ENCODE measurements at regions not wholly inside any gene's neighbourhood (a gene's known extent, or its start where the extent isn't known, plus 50 kb on each side); places are given as distances from the start of the nearest gene placed in this dataset.

- ChIA-PET POLR2A (no interaction called here), CTCF (interaction anchor here (2.1 kb wide), 1 partner anchor 9 kb away, joined by 4 read pairs; no protein-coding TSS in a partner anchor)
Observed at GRCh38 chr12:91572869-91573268, 390.3 kb upstream of the DCN start.

GRCh38 chr12:91567100-91567485 lies 384.5 kb upstream of the DCN start:
- POLR2A ChIA-PET = no interaction called here
- H3K9me3 ChIP-seq (ENCODE audit: low read length) = no peaks in the 10 kb centered on the region
- H3K36me3 Mint-ChIP-seq = peaks cover 0 to 12% (median 5%) of the 10 kb centered on the region in 3 donors
- peaks cover 9% of the 10 kb centered on the region for H3K4me1 ChIP-seq (ENCODE audit: insufficient read depth, low read length)
- H3K27ac ChIP-seq (ENCODE audit: low read depth, low read length) = no peak overlapping the region
- H3K27ac Mint-ChIP-seq = no peak overlapping the region
- CTCF ChIA-PET = interaction anchor here (2.4 kb wide), 1 partner anchor 11 kb away, joined by 9 read pairs; no protein-coding TSS in a partner anchor
- no peaks in the 10 kb centered on the region for H3K9me3 Mint-ChIP-seq
- DNase-seq = no peak
- peaks cover under 1 to 1% of the 10 kb centered on the region in 2 donors for H3K27me3 Mint-ChIP-seq
- H3K36me3 ChIP-seq (ENCODE audit: insufficient read depth, low read length) = no peaks in the 10 kb centered on the region
- H3K4me3 ChIP-seq (ENCODE audit: low read length) = no peak overlapping the region
- no peaks in the 10 kb centered on the region for H3K27me3 ChIP-seq (ENCODE audit: insufficient read depth, low read length, poor library complexity, severe bottlenecking)
- H3K4me1 Mint-ChIP-seq = peaks cover 10 to 20% (median 15%) of the 10 kb centered on the region in 3 donors
- H3K4me3 Mint-ChIP-seq = no peak overlapping the region

More at GRCh38 chr12:91572869-91573268, 390.3 kb upstream of the DCN start:
- no peak overlapping the region for H3K4me3 ChIP-seq (ENCODE audit: low read length)
- no peak for DNase-seq
- Mint-ChIP-seq H3K27ac (no peak overlapping the region), H3K9me3 (no peaks in the 10 kb centered on the region), H3K27me3 (peaks cover 0 to 7% of the 10 kb centered on the region in 2 donors), H3K36me3 (no peaks in the 10 kb centered on the region), H3K4me3 (no peak overlapping the region), H3K4me1 (peaks cover 3 to 5% (median 5%) of the 10 kb centered on the region in 3 donors)
- no peaks in the 10 kb centered on the region for H3K9me3 ChIP-seq (ENCODE audit: low read length)
- no peak overlapping the region for H3K27ac ChIP-seq (ENCODE audit: low read depth, low read length)
- H3K27me3 ChIP-seq (ENCODE audit: insufficient read depth, low read length, poor library complexity, severe bottlenecking) = no peaks in the 10 kb centered on the region
- H3K36me3 ChIP-seq (ENCODE audit: insufficient read depth, low read length) = no peaks in the 10 kb centered on the region
- peaks cover 5% of the 10 kb centered on the region for H3K4me1 ChIP-seq (ENCODE audit: insufficient read depth, low read length)

- Mint-ChIP-seq H3K27ac (peak overlapping the region in 1 of 8 donors; percentile 35), H3K36me3 (peaks cover 0 to 12% (median 5%) of the 10 kb centered on the region in 3 donors), H3K9me3 (no peaks in the 10 kb centered on the region), H3K4me3 (no peak overlapping the region), H3K4me1 (peaks cover 12 to 23% (median 19%) of the 10 kb centered on the region in 3 donors), H3K27me3 (peaks cover 0 to 1% of the 10 kb centered on the region in 2 donors)
- H3K4me1 ChIP-seq (ENCODE audit: insufficient read depth, low read length) = peaks cover 9% of the 10 kb centered on the region
- no peaks in the 10 kb centered on the region for H3K27me3 ChIP-seq (ENCODE audit: insufficient read depth, low read length, poor library complexity, severe bottlenecking)
- ChIA-PET POLR2A (no interaction called here), CTCF (interaction anchor here (2.4 kb wide), 1 partner anchor 12 kb away, joined by 9 read pairs; no protein-coding TSS in a partner anchor)
- no peak overlapping the region for H3K27ac ChIP-seq (ENCODE audit: low read depth, low read length)
- DNase-seq = no peak
- no peaks in the 10 kb centered on the region for H3K9me3 ChIP-seq (ENCODE audit: low read length)
- H3K36me3 ChIP-seq (ENCODE audit: insufficient read depth, low read length) = no peaks in the 10 kb centered on the region
- H3K4me3 ChIP-seq (ENCODE audit: low read length) = no peak overlapping the region
Observed at GRCh38 chr12:91566328-91567099, 383.9 kb upstream of the DCN start.

DNA sequence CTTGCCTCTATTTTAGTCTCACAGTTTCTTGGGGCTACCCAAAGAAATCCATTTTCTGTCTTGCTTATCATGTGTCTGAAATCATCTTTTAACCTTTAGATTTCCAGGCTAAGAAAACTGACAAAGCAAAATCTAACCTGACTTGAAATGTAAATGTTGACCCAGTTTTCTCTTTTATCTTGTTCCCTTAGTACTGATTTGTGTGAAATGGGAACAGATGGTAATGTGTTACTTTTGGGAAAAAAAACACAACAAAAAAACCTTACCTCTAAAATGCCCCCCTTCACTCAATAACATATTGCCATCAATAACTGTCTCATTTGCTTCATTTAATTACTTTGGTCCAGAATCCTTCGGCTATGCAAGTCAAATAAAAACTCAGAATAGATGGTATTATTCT lies 383.2 kb upstream of the DCN start:
- H3K4me3 ChIP-seq (ENCODE audit: low read length) = no peak overlapping the region
- H3K27ac Mint-ChIP-seq = no peak overlapping the region
- H3K36me3 ChIP-seq (ENCODE audit: insufficient read depth, low read length) = no peaks in the 10 kb centered on the region
- ChIA-PET CTCF (no interaction called here), POLR2A (no interaction called here)
- no peak overlapping the region for H3K27ac ChIP-seq (ENCODE audit: low read depth, low read length)
- peaks cover 12 to 23% (median 23%) of the 10 kb centered on the region in 3 donors for H3K4me1 Mint-ChIP-seq
- H3K36me3 Mint-ChIP-seq = peaks cover 0 to 12% (median 5%) of the 10 kb centered on the region in 3 donors
- no peaks in the 10 kb centered on the region for H3K9me3 ChIP-seq (ENCODE audit: low read length)
- no peak overlapping the region for H3K4me3 Mint-ChIP-seq
- no peak for DNase-seq
- H3K27me3 ChIP-seq (ENCODE audit: insufficient read depth, low read length, poor library complexity, severe bottlenecking) = no peaks in the 10 kb centered on the region
- peaks cover 9% of the 10 kb centered on the region for H3K4me1 ChIP-seq (ENCODE audit: insufficient read depth, low read length)
- H3K9me3 Mint-ChIP-seq = no peaks in the 10 kb centered on the region
- H3K27me3 Mint-ChIP-seq = peaks cover 0 to 1% of the 10 kb centered on the region in 2 donors

- Histone ChIP-seq H3K27ac (ENCODE audit: low read depth, low read length) (no peak overlapping the region), H3K27me3 (ENCODE audit: insufficient read depth, low read length, poor library complexity, severe bottlenecking) (no peaks in the 10 kb centered on the region), H3K4me3 (ENCODE audit: low read length) (no peak overlapping the region), H3K9me3 (ENCODE audit: low read length) (no peaks in the 10 kb centered on the region), H3K4me1 (ENCODE audit: insufficient read depth, low read length) (peaks cover 9% of the 10 kb centered on the region), H3K36me3 (ENCODE audit: insufficient read depth, low read length) (no peaks in the 10 kb centered on the region)
- CTCF ChIA-PET = no interaction called here
- peaks cover 0 to 2% (median 0%) of the 10 kb centered on the region in 5 donors for H3K9me3 Mint-ChIP-seq
- peaks cover 12 to 23% (median 23%) of the 10 kb centered on the region in 3 donors for H3K4me1 Mint-ChIP-seq
- no peak for DNase-seq
- H3K27me3 Mint-ChIP-seq = peaks cover 0 to 2% of the 10 kb centered on the region in 2 donors
- peaks cover 0 to 14% (median 5%) of the 10 kb centered on the region in 3 donors for H3K36me3 Mint-ChIP-seq
- peak overlapping the region in 2 of 8 donors; percentile 52 to 69 for H3K27ac Mint-ChIP-seq
- no peak overlapping the region for H3K4me3 Mint-ChIP-seq
- POLR2A ChIA-PET = no interaction called here
Observed at GRCh38 chr12:91565246-91565645, 382.6 kb upstream of the DCN start.

- Mint-ChIP-seq H3K9me3 (peaks cover 6 to 17% (median 11%) of the 10 kb centered on the region in 5 donors), H3K4me3 (peak overlapping the region in 4 of 7 donors; percentile 24 to 72 (median 52)), H3K4me1 (peaks cover 12 to 23% (median 23%) of the 10 kb centered on the region in 3 donors), H3K27me3 (peaks cover 0 to 7% of the 10 kb centered on the region in 2 donors), H3K27ac (peak overlapping the region in 5 of 8 donors; percentile 17 to 69 (median 47)), H3K36me3 (peaks cover 3 to 31% (median 7%) of the 10 kb centered on the region in 3 donors)
- no peak for DNase-seq
- H3K9me3 ChIP-seq (ENCODE audit: low read length) = no peaks in the 10 kb centered on the region
- no peak overlapping the region for H3K27ac ChIP-seq (ENCODE audit: low read depth, low read length)
- H3K36me3 ChIP-seq (ENCODE audit: insufficient read depth, low read length) = no peaks in the 10 kb centered on the region
- CTCF ChIA-PET = interaction anchor here (1.0 to 1.3 kb wide), 3 partner anchors 15 to 672 kb away, joined by 3 to 5 read pairs (median 3); no protein-coding TSS in a partner anchor
- H3K27me3 ChIP-seq (ENCODE audit: insufficient read depth, low read length, poor library complexity, severe bottlenecking) = no peaks in the 10 kb centered on the region
- H3K4me1 ChIP-seq (ENCODE audit: insufficient read depth, low read length) = peaks cover 9% of the 10 kb centered on the region
- POLR2A ChIA-PET = interaction anchor here (0.6 to 2.0 kb wide), 2 partner anchors 582 to 993 kb away, joined by 3 to 6 read pairs; partner anchors contain the start of gene BTG1
- peak overlapping the region; percentile 16 for H3K4me3 ChIP-seq (ENCODE audit: low read length)
Observed at GRCh38 chr12:91563011-91563765, 380.6 kb upstream of the DCN start.

DNA sequence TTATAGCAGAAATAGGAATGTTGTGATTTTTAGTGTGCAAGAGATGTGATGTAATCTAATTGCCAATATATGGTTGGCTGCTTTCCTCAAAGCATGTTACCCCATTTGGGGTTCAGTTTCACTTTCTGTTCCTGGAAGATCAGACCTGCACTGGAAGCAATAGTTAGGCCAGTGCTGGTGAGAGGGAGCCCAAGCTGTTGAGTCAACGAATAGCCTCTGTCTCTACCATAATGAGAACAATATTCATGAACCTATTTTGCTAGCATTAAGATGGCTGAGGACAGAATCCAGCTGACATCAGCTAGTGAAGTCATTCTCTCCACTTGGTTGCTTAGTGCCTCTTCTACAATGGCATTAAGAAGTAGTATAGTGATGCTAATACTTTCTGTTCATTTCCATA lies 379.9 kb upstream of the DCN start:
- H3K9me3 ChIP-seq (ENCODE audit: low read length) = no peaks in the 10 kb centered on the region
- H3K4me3 ChIP-seq (ENCODE audit: low read length) = peak overlapping the region; percentile 16
- peak in 2 of 5 donors; percentile 7 to 49 for DNase-seq
- no peaks in the 10 kb centered on the region for H3K36me3 ChIP-seq (ENCODE audit: insufficient read depth, low read length)
- H3K27ac ChIP-seq (ENCODE audit: low read depth, low read length) = no peak overlapping the region
- H3K27me3 ChIP-seq (ENCODE audit: insufficient read depth, low read length, poor library complexity, severe bottlenecking) = no peaks in the 10 kb centered on the region
- H3K36me3 Mint-ChIP-seq = peaks cover 3 to 38% (median 7%) of the 10 kb centered on the region in 3 donors
- CTCF ChIA-PET = interaction anchor here (1.0 to 1.3 kb wide), 2 partner anchors 14 to 16 kb away, joined by 3 to 5 read pairs; no protein-coding TSS in a partner anchor
- H3K27me3 Mint-ChIP-seq = peaks cover 4 to 7% of the 10 kb centered on the region in 2 donors
- H3K4me1 Mint-ChIP-seq = peaks cover 12 to 23% (median 23%) of the 10 kb centered on the region in 3 donors
- POLR2A ChIA-PET = interaction anchor here (0.6 to 2.0 kb wide), 2 partner anchors 583 to 994 kb away, joined by 3 to 6 read pairs; partner anchors contain the start of gene BTG1
- H3K27ac Mint-ChIP-seq = peak overlapping the region in 7 of 8 donors; percentile 34 to 80 (median 56)
- H3K4me3 Mint-ChIP-seq = peak overlapping the region in 6 of 7 donors; percentile 24 to 73 (median 64)
- peaks cover 9% of the 10 kb centered on the region for H3K4me1 ChIP-seq (ENCODE audit: insufficient read depth, low read length)
- H3K9me3 Mint-ChIP-seq = peaks cover 6 to 17% (median 11%) of the 10 kb centered on the region in 5 donors
